ENCODE measurements at regions not wholly inside any gene's neighbourhood (a gene's known extent, or its start where the extent isn't known, plus 50 kb on each side); places are given as distances from the start of the nearest gene placed in this dataset.

GRCh38 chrX:42944381-42944998, 166.5 kb upstream of the PPP1R2C start:
- DNase-seq = no peak
- no peaks in the 10 kb centered on the region for H3K9me3 Mint-ChIP-seq (ENCODE audit: unreplicated experiment)
- TF ChIP-seq CTCF (IDR thresholded peaks at IDR 0.05; ENCODE audit: partially characterized antibody, unreplicated experiment) = no peak
- H3K27me3 Mint-ChIP-seq (ENCODE audit: unreplicated experiment) = no peaks in the 10 kb centered on the region
- H3K4me1 Mint-ChIP-seq (ENCODE audit: low read depth, unreplicated experiment) = no peaks in the 10 kb centered on the region
- H3K27ac Mint-ChIP-seq (ENCODE audit: unreplicated experiment) = no peak overlapping the region
- H3K4me3 Mint-ChIP-seq (ENCODE audit: unreplicated experiment) = no peak overlapping the region
- H3K36me3 Mint-ChIP-seq (ENCODE audit: unreplicated experiment) = no peaks in the 10 kb centered on the region

GRCh38 chrX:42946544-42947194, 168.7 kb upstream of the PPP1R2C start:
- Mint-ChIP-seq H3K4me1 (ENCODE audit: low read depth, unreplicated experiment) (no peaks in the 10 kb centered on the region), H3K9me3 (ENCODE audit: unreplicated experiment) (no peaks in the 10 kb centered on the region), H3K27me3 (ENCODE audit: unreplicated experiment) (no peaks in the 10 kb centered on the region), H3K36me3 (ENCODE audit: unreplicated experiment) (no peaks in the 10 kb centered on the region), H3K4me3 (ENCODE audit: unreplicated experiment) (no peak overlapping the region), H3K27ac (ENCODE audit: unreplicated experiment) (no peak overlapping the region)
- no peak for DNase-seq
- TF ChIP-seq CTCF (IDR thresholded peaks at IDR 0.05; ENCODE audit: partially characterized antibody, unreplicated experiment) = no peak

- Mint-ChIP-seq H3K4me3 (ENCODE audit: unreplicated experiment) (no peak overlapping the region), H3K27ac (ENCODE audit: unreplicated experiment) (no peak overlapping the region), H3K4me1 (ENCODE audit: low read depth, unreplicated experiment) (no peaks in the 10 kb centered on the region), H3K36me3 (ENCODE audit: unreplicated experiment) (no peaks in the 10 kb centered on the region), H3K9me3 (ENCODE audit: unreplicated experiment) (no peaks in the 10 kb centered on the region), H3K27me3 (ENCODE audit: unreplicated experiment) (no peaks in the 10 kb centered on the region)
- no peak for DNase-seq
- TF ChIP-seq CTCF (IDR thresholded peaks at IDR 0.05; ENCODE audit: partially characterized antibody, unreplicated experiment) = no peak
Measured at GRCh38 chrX:42948723-42949657, 171.0 kb upstream of the PPP1R2C start.

- Mint-ChIP-seq H3K9me3 (ENCODE audit: unreplicated experiment) (no peaks in the 10 kb centered on the region), H3K4me1 (ENCODE audit: low read depth, unreplicated experiment) (no peaks in the 10 kb centered on the region), H3K36me3 (ENCODE audit: unreplicated experiment) (no peaks in the 10 kb centered on the region), H3K4me3 (ENCODE audit: unreplicated experiment) (no peak overlapping the region), H3K27ac (ENCODE audit: unreplicated experiment) (no peak overlapping the region), H3K27me3 (ENCODE audit: unreplicated experiment) (peaks cover 2% of the 10 kb centered on the region)
- DNase-seq = no peak
- TF ChIP-seq CTCF (IDR thresholded peaks at IDR 0.05; ENCODE audit: partially characterized antibody, unreplicated experiment) = no peak
Measured at GRCh38 chrX:42951747-42952146, 173.8 kb upstream of the PPP1R2C start.
